ENCODE measurements at regions not wholly inside any gene's neighbourhood (a gene's known extent, or its start where the extent isn't known, plus 50 kb on each side); places are given as distances from the start of the nearest gene placed in this dataset.

DNA sequence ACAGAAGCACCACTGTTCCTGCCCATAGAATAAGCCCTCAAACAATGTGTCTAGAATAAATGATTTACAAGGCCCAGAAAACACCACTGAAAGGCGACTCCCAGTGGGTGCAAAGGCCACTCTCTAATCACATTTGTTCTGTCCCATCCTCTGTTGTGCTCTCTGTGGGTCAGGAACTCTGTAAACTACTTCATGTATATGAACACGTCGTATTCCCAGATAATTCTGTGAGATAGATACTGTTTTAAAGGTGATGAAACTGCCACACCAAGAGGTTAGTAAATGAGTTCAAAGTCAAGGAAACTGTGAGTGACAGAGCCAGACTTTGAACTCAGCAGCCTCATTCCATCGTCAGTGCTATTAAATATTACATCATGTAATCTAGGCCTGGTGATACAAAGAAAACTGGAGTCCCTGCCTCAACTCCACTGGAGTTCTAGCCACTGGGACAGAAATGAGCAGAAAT lies 269.7 kb upstream of the DCC start:
- TF ChIP-seq, protein P1, sequence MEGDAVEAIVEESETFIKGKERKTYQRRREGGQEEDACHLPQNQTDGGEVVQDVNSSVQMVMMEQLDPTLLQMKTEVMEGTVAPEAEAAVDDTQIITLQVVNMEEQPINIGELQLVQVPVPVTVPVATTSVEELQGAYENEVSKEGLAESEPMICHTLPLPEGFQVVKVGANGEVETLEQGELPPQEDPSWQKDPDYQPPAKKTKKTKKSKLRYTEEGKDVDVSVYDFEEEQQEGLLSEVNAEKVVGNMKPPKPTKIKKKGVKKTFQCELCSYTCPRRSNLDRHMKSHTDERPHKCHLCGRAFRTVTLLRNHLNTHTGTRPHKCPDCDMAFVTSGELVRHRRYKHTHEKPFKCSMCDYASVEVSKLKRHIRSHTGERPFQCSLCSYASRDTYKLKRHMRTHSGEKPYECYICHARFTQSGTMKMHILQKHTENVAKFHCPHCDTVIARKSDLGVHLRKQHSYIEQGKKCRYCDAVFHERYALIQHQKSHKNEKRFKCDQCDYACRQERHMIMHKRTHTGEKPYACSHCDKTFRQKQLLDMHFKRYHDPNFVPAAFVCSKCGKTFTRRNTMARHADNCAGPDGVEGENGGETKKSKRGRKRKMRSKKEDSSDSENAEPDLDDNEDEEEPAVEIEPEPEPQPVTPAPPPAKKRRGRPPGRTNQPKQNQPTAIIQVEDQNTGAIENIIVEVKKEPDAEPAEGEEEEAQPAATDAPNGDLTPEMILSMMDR (IDR thresholded peaks at IDR 0.05) = no peak
- no peak for TF ChIP-seq POLR2A (IDR thresholded peaks at IDR 0.05)
- no peak for TF ChIP-seq POLR2AphosphoS5 (IDR thresholded peaks at IDR 0.05; ENCODE audit: insufficient read depth in 1 of 2, low read depth in 1 of 2)

Measured in vagina (tissue), 2 donors.